Right lobe of liver (tissue), 6 donors: ENCODE measurements at regions not wholly inside any gene's neighbourhood (a gene's known extent, or its start where the extent isn't known, plus 50 kb on each side); places are given as distances from the start of the nearest gene placed in this dataset.

Source experiments
- ATAC-seq, 4 donors: fragments of 200-7000 bp; cut with Tn5 transposase; one replicate each; pipeline ENCODE4 v1.9.1; 2020; ENCODE audit warnings: mild to moderate bottlenecking in 4 of 4, moderate library complexity in 4 of 4
- DNase-seq, 3 donors: peaks; one replicate each; pipeline ENCODE4 v3.0.0-alpha.2; 2020
- H3K27ac ChIP-seq, 3 donors: fragments of 200-600 bp; one replicate each; pipeline ENCODE4 v1.8.0; 2022
- H3K27me3 ChIP-seq, 2 donors: fragments of 200-600 bp; one replicate each; pipeline ENCODE4 v1.8.0; 2022
- H3K36me3 ChIP-seq, 4 donors: fragments of 200-600 bp; sonication (generic) in 1 of 4; one replicate each; pipeline versions ENCODE4 v1.5.1 to v1.8.0; 2017 to 2022; ENCODE audit warnings: control low read depth in 1 of 4
- H3K4me1 ChIP-seq, 4 donors: fragments of 200-600 bp; sonication (generic) in 1 of 4; one replicate each; pipeline versions ENCODE4 v1.5.1 to v1.8.0; 2017 to 2022; ENCODE audit warnings: control low read depth in 1 of 4
- H3K4me3 ChIP-seq, 3 donors: fragments of 200-600 bp; one replicate each; pipeline ENCODE4 v1.8.0; 2022
- H3K9me3 ChIP-seq, 4 donors: fragments of 200-600 bp; sonication (generic) in 1 of 4; one replicate each; pipeline versions ENCODE4 v1.5.1 to v1.8.0; 2017 to 2022; ENCODE audit warnings: control low read depth in 1 of 4
- POLR2A ChIP-seq: fragments of 450-650 bp; IDR thresholded peaks from one replicate; pipeline ENCODE4 v1.6.1; 2017; ENCODE audit warnings: antibody characterized with exemption, mild to moderate bottlenecking
- WGBS: methylation state at CpG from one replicate; pipeline ENCODE4 v1.1.6; 2018; ENCODE audit warnings: low coverage, low lambda C conversion rate; ENCODE audit not compliant: insufficient coverage; ENCODE audit errors: missing lambda C conversion rate; 5-methylcytosine and 5-hydroxymethylcytosine counted together
- intact Hi-C, 2 donors: fragments of 100-400 bp; cut with DNase I; formaldehyde crosslinking; loops; one replicate each; pipeline versions ENCODE4 v1.11.2 to v1.14.1; 2022
- TF ChIP-seq, protein P1 (sequence below), 4 donors: fragments of 200-600 bp in 3 of 4; fragments of 450-650 bp in 1 of 4; IDR thresholded peaks; one replicate each; pipeline versions ENCODE4 v1.5.1 to v1.8.0; 2016 to 2022; ENCODE audit warnings: antibody characterized with exemption in 4 of 4, mild to moderate bottlenecking in 2 of 4
- donor health status: DM: no; HTN: yes; CAD: no.
- donor health status: DM: no; HTN: no; CAD: no.
- donor health status: DM: no; HTN: no; CAD: no.
- donor health status: DM: no; HTN: yes; CAD: no.
- donor health status: DM: no; HTN: yes; CAD: no.

DNA sequence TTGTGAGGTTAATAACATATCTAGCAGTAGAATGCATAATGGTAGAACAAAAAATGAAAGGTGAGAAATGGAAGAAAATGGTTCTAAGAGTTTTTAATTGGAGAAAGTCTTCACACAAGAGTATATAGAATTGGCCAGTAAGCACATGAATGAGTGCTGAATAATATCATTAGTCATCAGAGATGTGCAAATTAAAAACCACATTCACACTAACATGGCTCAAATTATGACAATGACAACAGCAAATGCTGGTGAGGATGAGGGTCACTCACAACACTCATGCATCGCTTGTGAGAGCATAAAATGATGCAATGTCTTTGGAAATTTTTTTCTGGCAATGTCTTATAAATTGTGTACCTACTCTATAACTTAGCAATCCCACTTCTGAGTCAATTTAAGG, 1355.4 kb upstream of the ACVR2A start:
- H3K9me3 ChIP-seq: no peaks in the 10 kb centered on the region
- TF ChIP-seq, protein P1, sequence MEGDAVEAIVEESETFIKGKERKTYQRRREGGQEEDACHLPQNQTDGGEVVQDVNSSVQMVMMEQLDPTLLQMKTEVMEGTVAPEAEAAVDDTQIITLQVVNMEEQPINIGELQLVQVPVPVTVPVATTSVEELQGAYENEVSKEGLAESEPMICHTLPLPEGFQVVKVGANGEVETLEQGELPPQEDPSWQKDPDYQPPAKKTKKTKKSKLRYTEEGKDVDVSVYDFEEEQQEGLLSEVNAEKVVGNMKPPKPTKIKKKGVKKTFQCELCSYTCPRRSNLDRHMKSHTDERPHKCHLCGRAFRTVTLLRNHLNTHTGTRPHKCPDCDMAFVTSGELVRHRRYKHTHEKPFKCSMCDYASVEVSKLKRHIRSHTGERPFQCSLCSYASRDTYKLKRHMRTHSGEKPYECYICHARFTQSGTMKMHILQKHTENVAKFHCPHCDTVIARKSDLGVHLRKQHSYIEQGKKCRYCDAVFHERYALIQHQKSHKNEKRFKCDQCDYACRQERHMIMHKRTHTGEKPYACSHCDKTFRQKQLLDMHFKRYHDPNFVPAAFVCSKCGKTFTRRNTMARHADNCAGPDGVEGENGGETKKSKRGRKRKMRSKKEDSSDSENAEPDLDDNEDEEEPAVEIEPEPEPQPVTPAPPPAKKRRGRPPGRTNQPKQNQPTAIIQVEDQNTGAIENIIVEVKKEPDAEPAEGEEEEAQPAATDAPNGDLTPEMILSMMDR (IDR thresholded peaks at IDR 0.05): no peak
- TF ChIP-seq POLR2A: no peak
- no peaks in the 10 kb centered on the region for H3K4me1 ChIP-seq
- no peak overlapping the region for H3K27ac ChIP-seq
- no peak overlapping the region for H3K4me3 ChIP-seq
- WGBS: 33% methylated on average over 1 of the region's 1 CpG
- no peak for ATAC-seq
- intact Hi-C loops: no loop called here
- H3K27me3 ChIP-seq: no peaks in the 10 kb centered on the region
- no peak for DNase-seq
- H3K36me3 ChIP-seq: no peaks in the 10 kb centered on the region

DNA sequence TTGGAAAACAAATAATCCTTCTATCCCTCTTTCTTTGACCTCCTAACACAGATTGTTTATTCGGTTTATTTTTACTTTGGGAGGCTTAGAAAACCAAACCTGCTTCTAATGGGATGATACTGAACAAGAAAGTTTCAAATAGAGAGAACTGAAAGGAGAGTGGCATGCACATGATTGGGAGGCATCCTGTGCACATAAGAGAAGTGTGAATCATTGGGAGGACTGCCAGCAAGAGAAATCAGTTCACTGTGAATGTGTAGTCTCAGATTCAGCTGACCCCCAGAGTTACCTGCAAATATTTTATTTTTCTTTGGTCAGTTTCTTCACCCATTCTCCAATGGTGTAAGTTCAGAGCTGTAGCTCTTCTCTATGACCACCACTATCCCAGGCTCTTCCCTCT, 1363.2 kb upstream of the ACVR2A start:
- ATAC-seq: no peak

DNA sequence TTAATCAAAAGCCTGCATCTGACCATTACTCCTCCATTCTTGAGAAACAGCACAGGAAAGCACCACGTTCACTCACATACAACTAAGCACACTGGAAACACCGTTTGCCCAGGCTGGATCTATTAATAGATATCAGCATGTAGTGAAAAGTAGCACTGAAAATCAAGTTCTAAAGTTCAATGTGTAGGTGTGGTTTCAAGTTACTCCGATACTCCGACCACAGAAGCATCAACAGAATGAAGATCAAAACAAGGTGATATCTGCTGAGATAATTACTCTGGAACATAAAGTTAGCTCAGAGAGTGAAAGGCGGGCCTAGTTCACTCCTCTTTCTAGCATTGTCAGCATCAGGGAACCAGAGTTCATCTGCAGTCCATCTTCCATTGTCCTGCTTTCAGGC, 1367.4 kb upstream of the ACVR2A start:
- intact Hi-C loops: no loop called here
- H3K4me3 ChIP-seq: no peak overlapping the region
- no peaks in the 10 kb centered on the region for H3K4me1 ChIP-seq
- WGBS: 33% methylated on average over 5 of the region's 5 CpGs
- ATAC-seq (no peak), DNase-seq (no peak)
- H3K27me3 ChIP-seq: no peaks in the 10 kb centered on the region
- TF ChIP-seq, protein P1 (IDR thresholded peaks at IDR 0.05): no peak
- TF ChIP-seq POLR2A: no peak
- no peaks in the 10 kb centered on the region for H3K36me3 ChIP-seq
- no peak overlapping the region for H3K27ac ChIP-seq
- no peaks in the 10 kb centered on the region for H3K9me3 ChIP-seq

More for the DNA sequence above, 1363.2 kb upstream of the ACVR2A start:
- no peak overlapping the region for H3K27ac ChIP-seq
- H3K4me3 ChIP-seq: no peak overlapping the region
- TF ChIP-seq POLR2A: no peak
- TF ChIP-seq, protein P1 (IDR thresholded peaks at IDR 0.05): no peak
- H3K27me3 ChIP-seq: no peaks in the 10 kb centered on the region
- intact Hi-C loops: no loop called here
- no peaks in the 10 kb centered on the region for H3K36me3 ChIP-seq
- no peaks in the 10 kb centered on the region for H3K4me1 ChIP-seq
- no peak for DNase-seq
- H3K9me3 ChIP-seq: no peaks in the 10 kb centered on the region
- WGBS: 25% methylated on average over 1 of the region's 1 CpG

DNA sequence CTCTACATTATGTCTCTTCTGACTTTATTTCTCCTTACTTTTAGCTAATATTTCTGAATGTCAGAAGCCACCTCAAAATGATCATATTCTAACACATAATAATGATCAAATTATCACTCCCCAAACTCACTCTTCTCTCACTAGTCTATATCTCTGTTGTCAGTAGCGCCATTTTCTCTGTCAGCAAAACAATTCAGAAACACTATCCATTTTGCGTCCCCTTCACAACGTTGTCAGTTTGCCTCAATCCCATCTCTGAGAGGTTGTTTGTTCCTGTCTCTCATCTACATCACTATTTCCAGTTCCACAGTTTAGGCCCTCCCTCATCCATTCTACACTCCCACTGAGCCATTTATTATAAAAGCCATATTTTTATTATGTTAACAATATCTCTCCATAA, 1376.3 kb upstream of the ACVR2A start:
- Histone ChIP-seq H3K27ac (no peak overlapping the region), H3K4me3 (no peak overlapping the region), H3K4me1 (no peaks in the 10 kb centered on the region), H3K27me3 (no peaks in the 10 kb centered on the region), H3K9me3 (no peaks in the 10 kb centered on the region), H3K36me3 (no peaks in the 10 kb centered on the region)
- TF ChIP-seq, protein P1 (IDR thresholded peaks at IDR 0.05): no peak
- no peak for TF ChIP-seq POLR2A
- intact Hi-C loops: no loop called here
- WGBS: 62% methylated on average over 3 of the region's 3 CpGs
- no peak for DNase-seq
- ATAC-seq: no peak

DNA sequence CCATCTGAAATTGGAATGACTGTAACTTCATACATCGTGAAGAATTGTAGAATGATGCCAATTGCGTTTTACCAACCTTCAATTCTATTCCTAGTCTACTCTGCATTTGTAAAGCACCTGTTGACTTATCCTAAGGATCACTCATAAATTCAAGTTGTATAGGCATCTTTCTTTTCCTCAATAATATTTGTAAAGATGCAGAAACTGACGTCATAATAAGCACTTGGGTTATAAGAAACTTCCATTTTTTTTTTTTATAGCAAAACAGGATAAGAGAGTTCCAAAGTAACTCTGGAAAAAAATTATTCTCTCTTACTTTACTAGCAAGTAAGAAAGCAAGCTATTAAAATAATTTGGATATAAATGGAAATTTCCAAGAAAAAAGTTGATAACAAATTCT, 1377.4 kb upstream of the ACVR2A start:
- Histone ChIP-seq H3K27ac (no peak overlapping the region), H3K4me1 (no peaks in the 10 kb centered on the region), H3K4me3 (no peak overlapping the region), H3K27me3 (no peaks in the 10 kb centered on the region), H3K9me3 (no peaks in the 10 kb centered on the region), H3K36me3 (no peaks in the 10 kb centered on the region)
- ATAC-seq (no peak), DNase-seq (no peak)
- WGBS: 41% methylated on average over 3 of the region's 3 CpGs
- intact Hi-C loops: no loop called here
- TF ChIP-seq POLR2A: no peak
- TF ChIP-seq, protein P1 (IDR thresholded peaks at IDR 0.05): no peak
